IPS-18a (cell line): ENCODE measurements at regions not wholly inside any gene's neighbourhood (a gene's known extent, or its start where the extent isn't known, plus 50 kb on each side); places are given as distances from the start of the nearest gene placed in this dataset.
"Not testable (repeated sequence)": the region's sequence is repeated elsewhere in the genome, so short reads cannot be mapped to it uniquely, and the experiment has no call there.

Experiments
- H3K27ac ChIP-seq: one replicate; pipeline ENCODE4 v1.5.1; 2013; ENCODE audit warnings: low read length
- H3K27me3 ChIP-seq: one replicate; pipeline ENCODE4 v1.6.1; 2013; ENCODE audit warnings: mild to moderate bottlenecking, low read length; ENCODE audit not compliant: control insufficient read depth, insufficient read depth
- H3K36me3 ChIP-seq: one replicate; pipeline ENCODE4 v1.6.1; 2013; ENCODE audit warnings: low read depth, low read length; ENCODE audit not compliant: control insufficient read depth
- H3K4me1 ChIP-seq: one replicate; pipeline ENCODE4 v1.6.1; 2013; ENCODE audit warnings: low read depth, low read length; ENCODE audit not compliant: control insufficient read depth
- H3K4me3 ChIP-seq: one replicate; pipeline ENCODE4 v1.5.1; 2013; ENCODE audit warnings: low read length
- H3K9ac ChIP-seq: one replicate; pipeline ENCODE4 v1.6.1; 2013; ENCODE audit warnings: mild to moderate bottlenecking, low read length, moderate library complexity
- H3K9me3 ChIP-seq: one replicate; pipeline ENCODE4 v1.6.1; 2013; ENCODE audit warnings: low read depth, low read length; ENCODE audit not compliant: control insufficient read depth

- H3K27me3 ChIP-seq = no peaks in the 10 kb centered on the region
- no peaks in the 10 kb centered on the region for H3K4me1 ChIP-seq
- no peak overlapping the region for H3K27ac ChIP-seq
- no peaks in the 10 kb centered on the region for H3K36me3 ChIP-seq
- no peak overlapping the region for H3K4me3 ChIP-seq
- no peak overlapping the region for H3K9ac ChIP-seq
- no peaks in the 10 kb centered on the region for H3K9me3 ChIP-seq
These were observed 198.0 kb upstream of the FAT3 start for GRCh38 chr11:92026664-92027063.

- Histone ChIP-seq H3K9ac (no peak overlapping the region), H3K36me3 (no peaks in the 10 kb centered on the region), H3K9me3 (no peaks in the 10 kb centered on the region), H3K4me1 (no peaks in the 10 kb centered on the region), H3K27me3 (no peaks in the 10 kb centered on the region), H3K27ac (no peak overlapping the region), H3K4me3 (no peak overlapping the region)
These were observed 199.8 kb upstream of the FAT3 start for GRCh38 chr11:92024788-92025187.

- H3K9ac ChIP-seq = no peak overlapping the region
- H3K36me3 ChIP-seq = no peaks in the 10 kb centered on the region
- H3K27me3 ChIP-seq = no peaks in the 10 kb centered on the region
- no peak overlapping the region for H3K27ac ChIP-seq
- H3K9me3 ChIP-seq = no peaks in the 10 kb centered on the region
- no peaks in the 10 kb centered on the region for H3K4me1 ChIP-seq
- H3K4me3 ChIP-seq = no peak overlapping the region
These were observed 202.1 kb upstream of the FAT3 start for GRCh38 chr11:92022499-92022898.

- no peaks in the 10 kb centered on the region for H3K27me3 ChIP-seq
- H3K36me3 ChIP-seq = no peaks in the 10 kb centered on the region
- no peaks in the 10 kb centered on the region for H3K4me1 ChIP-seq
- no peak overlapping the region for H3K27ac ChIP-seq
- peaks cover 9% of the 10 kb centered on the region for H3K9me3 ChIP-seq
- H3K9ac ChIP-seq = no peak overlapping the region
- H3K4me3 ChIP-seq = no peak overlapping the region
These were observed 206.3 kb upstream of the FAT3 start for GRCh38 chr11:92018332-92018731.

GRCh38 chr11:92008249-92008648 lies 216.4 kb upstream of the FAT3 start:
- Histone ChIP-seq H3K4me1 (no peaks in the 10 kb centered on the region), H3K4me3 (no peak overlapping the region), H3K36me3 (no peaks in the 10 kb centered on the region), H3K27ac (no peak overlapping the region), H3K27me3 (no peaks in the 10 kb centered on the region), H3K9ac (no peak overlapping the region), H3K9me3 (no peaks in the 10 kb centered on the region)

- no peaks in the 10 kb centered on the region for H3K36me3 ChIP-seq
- no peak overlapping the region for H3K9ac ChIP-seq
- H3K27me3 ChIP-seq = no peaks in the 10 kb centered on the region
- no peak overlapping the region for H3K27ac ChIP-seq
- no peaks in the 10 kb centered on the region for H3K9me3 ChIP-seq
- no peaks in the 10 kb centered on the region for H3K4me1 ChIP-seq
- no peak overlapping the region for H3K4me3 ChIP-seq
These were observed 222.1 kb upstream of the FAT3 start for GRCh38 chr11:92002568-92002967.

GRCh38 chr11:91998481-91998880 lies 226.1 kb upstream of the FAT3 start:
- no peak overlapping the region for H3K27ac ChIP-seq
- H3K27me3 ChIP-seq = no peaks in the 10 kb centered on the region
- no peaks in the 10 kb centered on the region for H3K36me3 ChIP-seq
- H3K4me3 ChIP-seq = no peak overlapping the region
- no peak overlapping the region for H3K9ac ChIP-seq
- H3K9me3 ChIP-seq = no peaks in the 10 kb centered on the region
- H3K4me1 ChIP-seq = peaks cover 5% of the 10 kb centered on the region

GRCh38 chr11:91997226-91997625 lies 227.4 kb upstream of the FAT3 start:
- Histone ChIP-seq H3K4me3 (no peak overlapping the region), H3K36me3 (no peaks in the 10 kb centered on the region), H3K27me3 (no peaks in the 10 kb centered on the region), H3K9me3 (no peaks in the 10 kb centered on the region), H3K27ac (no peak overlapping the region), H3K9ac (no peak overlapping the region), H3K4me1 (peaks cover 5% of the 10 kb centered on the region)

GRCh38 chr11:91996526-91996925 lies 228.1 kb upstream of the FAT3 start:
- Histone ChIP-seq H3K9me3 (no peaks in the 10 kb centered on the region), H3K4me3 (no peak overlapping the region), H3K27me3 (no peaks in the 10 kb centered on the region), H3K9ac (no peak overlapping the region), H3K4me1 (peaks cover 5% of the 10 kb centered on the region), H3K36me3 (no peaks in the 10 kb centered on the region), H3K27ac (no peak overlapping the region)

- H3K27ac ChIP-seq, H3K4me1 ChIP-seq, H3K4me3 ChIP-seq, H3K27me3 ChIP-seq, H3K36me3 ChIP-seq, H3K9ac ChIP-seq, H3K9me3 ChIP-seq: not testable (repeated sequence)
These were observed 236.2 kb upstream of the FAT3 start for GRCh38 chr11:91988443-91988842.

GRCh38 chr11:91986218-91986617 lies 238.4 kb upstream of the FAT3 start:
- no peak overlapping the region for H3K9ac ChIP-seq
- H3K4me3 ChIP-seq = no peak overlapping the region
- no peaks in the 10 kb centered on the region for H3K36me3 ChIP-seq
- H3K27me3 ChIP-seq = no peaks in the 10 kb centered on the region
- H3K4me1 ChIP-seq = peaks cover 8% of the 10 kb centered on the region
- H3K9me3 ChIP-seq = no peaks in the 10 kb centered on the region
- no peak overlapping the region for H3K27ac ChIP-seq

- H3K4me3 ChIP-seq = no peak overlapping the region
- H3K9ac ChIP-seq = no peak overlapping the region
- H3K27ac ChIP-seq = no peak overlapping the region
- H3K36me3 ChIP-seq = no peaks in the 10 kb centered on the region
- H3K27me3 ChIP-seq = no peaks in the 10 kb centered on the region
- H3K9me3 ChIP-seq = no peaks in the 10 kb centered on the region
- peaks cover 8% of the 10 kb centered on the region for H3K4me1 ChIP-seq
These were observed 240.5 kb upstream of the FAT3 start for GRCh38 chr11:91984033-91984584.
